NCI-H2107 (cell line): ENCODE measurements at regions not wholly inside any gene's neighbourhood (a gene's known extent, or its start where the extent isn't known, plus 50 kb on each side); places are given as distances from the start of the nearest gene placed in this dataset.
"Not testable (repeated sequence)": the region's sequence is repeated elsewhere in the genome, so short reads cannot be mapped to it uniquely, and the experiment has no call there.

Experiments used
- DNase-seq: peaks from one replicate; lab custom pipeline; 2025; lab: John Stamatoyannopoulos, UW

DNA sequence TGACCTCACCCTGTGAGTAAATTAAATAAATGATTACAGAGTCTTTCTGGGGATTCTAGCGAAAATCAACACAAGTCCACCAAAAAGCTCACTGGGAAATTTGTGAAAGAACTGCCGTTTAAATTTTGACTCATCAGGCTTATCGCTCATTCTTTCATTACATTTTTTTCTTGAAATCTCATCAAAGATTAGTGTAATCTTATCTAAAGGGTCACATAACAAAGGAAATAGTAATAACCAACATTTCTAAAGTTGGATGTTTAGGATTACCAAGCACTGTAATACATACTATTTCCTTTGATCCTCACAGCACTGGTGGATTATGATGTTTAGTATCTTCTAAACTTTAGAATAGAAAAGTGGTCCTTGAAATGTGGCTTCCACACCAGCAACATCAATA lies 111.1 kb upstream of the CBLB start:
- DNase-seq = no peak

DNA sequence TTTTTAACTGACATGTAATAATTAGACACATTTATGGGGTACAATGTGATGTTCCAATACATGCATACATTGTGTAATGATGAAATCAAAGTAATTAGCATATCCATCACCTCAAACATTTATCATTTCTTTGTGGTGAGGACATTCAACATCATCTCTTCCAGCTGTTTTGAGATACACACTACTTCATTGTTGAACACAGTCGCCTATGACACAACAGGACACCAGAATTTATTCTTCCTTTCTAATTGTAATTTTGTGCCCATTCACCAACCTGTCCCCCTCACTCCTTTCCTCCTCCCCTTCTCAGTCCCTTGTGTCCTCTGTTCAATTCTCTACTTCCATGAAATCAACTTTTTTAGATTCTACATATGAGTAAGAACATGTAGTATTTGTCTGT lies 113.4 kb upstream of the CBLB start:
- no peak for DNase-seq

DNA sequence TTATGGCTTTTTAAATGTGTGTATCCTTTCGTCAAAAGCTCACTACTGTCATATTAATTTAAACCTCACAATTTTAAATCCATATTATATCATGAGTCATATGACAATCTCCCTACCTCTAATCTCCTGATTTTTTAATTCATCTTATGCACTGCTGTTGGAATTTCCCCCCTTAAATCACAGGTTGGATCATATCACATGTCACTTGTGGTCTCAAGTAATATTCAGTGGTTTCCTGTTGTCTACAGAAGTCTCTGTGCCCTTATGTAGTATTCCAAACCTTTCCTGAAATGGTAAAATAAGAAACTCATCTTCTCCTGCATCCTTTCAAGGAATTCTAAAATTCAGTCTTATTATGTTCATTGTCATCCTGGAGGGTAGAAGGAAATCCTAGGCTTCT lies 116.0 kb upstream of the CBLB start:
- DNase-seq = no peak

DNA sequence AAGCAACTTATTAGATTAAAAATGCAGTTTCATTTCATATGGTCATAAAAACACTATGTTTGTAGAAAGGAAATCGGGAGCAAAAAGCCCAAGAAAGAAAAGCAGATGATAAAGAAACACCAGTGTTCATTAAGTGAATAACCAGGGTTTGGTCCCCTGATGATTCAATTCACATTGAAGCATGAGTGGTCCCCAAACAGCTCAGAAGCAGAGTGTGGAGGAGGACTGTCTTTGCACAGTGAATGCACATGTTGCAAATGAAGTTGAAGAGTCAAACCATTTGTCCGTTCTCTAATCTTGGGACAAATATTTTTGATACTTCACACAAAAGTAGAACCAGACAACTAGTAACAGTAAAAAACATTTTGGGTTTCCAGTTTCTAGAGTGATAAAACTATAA lies 117.5 kb upstream of the CBLB start:
- DNase-seq = not testable (repeated sequence)

DNA sequence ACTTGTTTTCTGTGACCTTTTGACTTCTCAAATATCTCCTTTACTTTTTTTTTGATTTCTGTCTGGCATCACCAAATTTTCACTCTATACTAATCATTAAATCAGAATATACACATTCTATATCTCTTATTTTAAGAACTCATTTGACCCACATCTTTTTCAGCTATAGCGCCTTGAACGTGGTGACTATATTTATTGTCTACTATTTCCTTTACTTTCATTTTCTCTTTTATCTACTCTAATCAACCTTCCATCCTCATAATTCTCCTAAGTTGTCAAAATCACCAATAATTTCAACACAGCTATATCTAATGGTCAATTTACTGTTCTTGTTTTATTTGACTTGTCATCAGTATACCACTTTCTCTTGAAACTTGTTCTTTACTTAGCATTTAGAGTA lies 119.0 kb upstream of the CBLB start:
- DNase-seq = no peak

- no peak for DNase-seq
These were observed 119.9 kb upstream of the CBLB start for GRCh38 chr3:105988540-105989212.

DNA sequence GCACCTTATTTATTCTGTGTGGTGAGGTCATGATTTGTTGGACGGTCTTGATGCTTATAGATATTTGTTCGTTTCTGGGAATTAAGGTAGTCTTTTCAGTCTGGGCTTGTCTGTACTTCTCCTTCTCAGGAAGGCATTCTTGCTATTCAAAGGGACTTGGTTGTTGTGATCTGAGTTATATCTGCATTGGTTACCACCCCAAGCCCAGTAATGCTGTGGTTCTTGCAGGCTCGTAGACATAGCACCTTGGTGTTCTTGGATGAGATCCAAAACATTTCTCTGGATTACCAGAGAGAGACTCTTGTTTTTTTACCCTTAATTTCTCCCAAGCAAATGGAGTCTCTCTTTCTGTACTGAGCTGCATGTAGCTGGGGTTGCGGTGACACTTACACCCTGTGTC lies 128.0 kb upstream of the CBLB start:
- DNase-seq = no peak

DNA sequence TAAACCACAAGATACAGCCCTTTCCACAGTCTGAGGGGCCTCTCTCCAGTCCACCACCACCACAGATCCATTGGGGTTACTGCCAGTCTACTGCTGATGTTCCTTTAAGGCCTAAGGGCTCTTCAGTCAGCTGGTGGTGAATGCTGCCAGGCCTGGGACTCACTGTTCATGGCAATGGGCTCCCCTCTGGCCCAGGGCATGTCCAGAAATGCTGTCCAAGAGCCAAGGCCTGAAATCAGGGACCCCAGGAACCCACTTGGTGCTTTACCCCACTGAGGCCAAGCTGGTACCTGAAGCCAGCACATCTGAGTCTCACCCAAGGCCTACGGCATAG lies 128.6 kb upstream of the CBLB start:
- no peak for DNase-seq

DNA sequence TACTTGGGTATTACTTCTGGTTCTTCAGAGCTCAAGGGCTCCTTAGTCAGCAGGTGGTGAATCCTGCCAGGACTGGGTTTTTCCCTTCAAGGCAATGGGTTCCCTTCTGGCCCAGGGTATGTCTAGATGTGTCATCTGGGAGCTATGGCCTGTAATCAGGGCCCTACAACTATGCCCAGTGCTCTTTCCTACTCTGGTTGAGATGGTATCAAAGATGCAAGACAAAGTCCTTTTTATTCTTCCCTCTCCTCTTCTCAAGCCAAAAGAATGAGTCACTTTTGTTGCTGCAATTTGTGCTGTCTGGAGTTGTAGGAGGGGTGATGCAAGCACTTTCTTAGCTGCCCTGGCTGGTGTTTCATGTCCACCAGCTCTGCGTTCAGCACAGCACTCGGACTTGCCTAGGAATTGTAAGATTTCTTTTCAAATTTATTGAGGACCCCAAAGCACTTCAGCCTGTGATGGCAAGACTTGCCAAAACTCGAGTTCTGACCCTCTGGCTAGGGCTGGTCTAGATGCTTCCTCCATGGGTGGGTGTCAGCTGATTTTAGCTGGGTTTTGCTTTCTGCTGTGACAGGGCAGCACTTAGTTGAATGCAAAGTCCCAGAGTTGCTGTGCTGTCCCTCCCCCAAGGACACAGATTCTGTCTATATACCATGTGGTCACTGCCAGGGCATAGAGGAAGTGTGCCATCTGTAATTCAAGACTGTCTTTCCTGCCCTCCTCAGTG lies 129.2 kb upstream of the CBLB start:
- DNase-seq = no peak

DNA sequence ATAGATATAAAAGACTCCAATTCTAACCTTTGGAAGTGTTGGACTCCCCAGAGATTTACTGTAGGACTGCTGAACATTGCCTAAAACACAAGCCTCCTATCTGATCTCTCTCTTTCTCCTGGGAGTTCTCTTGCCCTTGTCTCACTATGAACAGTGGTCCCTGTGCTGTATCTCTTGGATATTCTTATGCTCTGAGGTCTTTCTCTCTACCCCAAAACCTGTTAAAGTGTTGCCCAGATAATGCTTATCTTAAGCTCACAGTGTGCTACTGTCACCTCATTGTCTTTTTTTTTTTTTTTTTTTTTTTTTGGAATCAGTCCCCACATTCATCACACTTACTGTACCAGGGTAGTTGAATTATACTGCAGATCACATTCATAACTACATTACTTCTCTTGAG lies 131.0 kb upstream of the CBLB start:
- no peak for DNase-seq

GRCh38 chr3:106001923-106002322 lies 133.1 kb upstream of the CBLB start:
- DNase-seq = no peak

- DNase-seq = no peak
These were observed 135.4 kb upstream of the CBLB start for GRCh38 chr3:106004137-106004681.

- DNase-seq = no peak
These were observed 136.0 kb upstream of the CBLB start for GRCh38 chr3:106004826-106005225.

DNA sequence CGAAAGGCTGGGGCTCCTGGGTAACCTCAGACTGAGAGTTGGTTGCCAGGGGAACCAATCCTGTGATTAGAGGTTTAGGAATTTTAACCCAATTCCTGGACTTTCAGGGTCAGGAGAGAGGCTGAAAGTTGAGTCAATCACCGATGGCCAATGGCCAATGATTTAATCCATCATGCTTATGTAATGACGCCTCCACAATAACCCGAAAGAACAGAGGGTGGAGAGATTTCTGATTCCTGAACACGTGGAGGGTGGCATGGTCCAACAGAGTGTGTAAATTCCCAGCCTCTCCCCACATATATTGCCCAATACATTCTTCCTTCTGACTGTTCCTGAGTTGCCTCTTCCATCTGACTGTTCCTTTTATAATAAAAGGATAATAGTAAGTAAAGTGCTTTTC lies 137.2 kb upstream of the CBLB start:
- DNase-seq = no peak

DNA sequence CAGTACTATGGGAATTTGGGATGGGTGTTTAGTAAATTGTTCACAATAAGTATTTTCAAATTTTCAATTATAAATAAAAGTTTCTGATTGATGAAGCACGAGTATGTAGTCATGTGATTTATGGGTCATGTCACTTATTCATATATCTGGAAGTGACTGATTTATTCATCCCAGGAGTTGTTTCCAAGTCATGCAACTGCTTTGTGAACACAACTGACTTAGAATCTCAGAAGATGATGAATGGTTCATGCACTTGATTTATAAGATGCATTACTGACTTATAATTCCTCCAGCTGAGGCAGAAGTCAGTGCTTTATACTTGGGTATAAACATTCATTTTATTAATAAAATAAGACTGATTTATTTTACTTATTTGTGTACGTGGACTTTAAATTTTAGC lies 137.8 kb upstream of the CBLB start:
- DNase-seq = no peak

GRCh38 chr3:106007512-106007911 lies 138.7 kb upstream of the CBLB start:
- no peak for DNase-seq

GRCh38 chr3:106008766-106009165 lies 140.0 kb upstream of the CBLB start:
- no peak for DNase-seq

DNA sequence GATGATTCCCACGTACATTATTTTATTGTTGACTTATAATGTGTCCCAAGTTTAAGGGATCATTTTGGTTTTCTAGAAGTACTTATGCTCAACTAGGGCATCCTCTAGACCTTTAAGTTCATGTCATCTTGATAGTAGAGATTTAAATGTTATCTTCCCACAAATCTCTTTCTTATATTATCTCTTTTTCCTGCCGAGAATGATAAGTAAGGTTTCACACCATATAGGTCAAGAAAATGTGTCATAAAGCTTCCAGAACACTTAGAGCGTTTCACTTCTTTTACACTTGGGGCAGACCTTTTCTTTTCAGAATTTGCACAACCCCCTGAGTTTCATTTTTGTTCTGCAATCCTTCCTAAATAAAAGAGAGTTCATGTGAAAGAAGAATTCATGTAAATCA lies 142.0 kb upstream of the CBLB start:
- DNase-seq = no peak

DNA sequence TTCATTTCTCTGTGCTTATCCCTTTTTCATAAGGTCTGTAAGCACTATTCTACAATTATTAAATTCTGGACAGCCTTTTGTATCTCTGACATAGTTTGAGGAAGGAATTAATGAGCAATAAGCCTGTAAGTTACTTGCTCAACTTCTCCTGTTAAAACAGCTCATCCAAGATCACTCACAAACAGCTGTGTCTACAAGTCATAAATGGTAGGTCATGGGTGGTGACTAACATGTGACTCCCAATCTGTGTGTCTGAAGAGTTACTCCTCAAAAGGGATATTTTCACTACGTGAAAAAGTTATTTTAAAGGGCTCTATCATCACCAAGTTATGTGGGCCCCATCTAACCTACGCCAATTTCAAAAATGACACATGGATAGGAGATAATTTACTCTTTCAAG lies 145.2 kb upstream of the CBLB start:
- DNase-seq = no peak

DNA sequence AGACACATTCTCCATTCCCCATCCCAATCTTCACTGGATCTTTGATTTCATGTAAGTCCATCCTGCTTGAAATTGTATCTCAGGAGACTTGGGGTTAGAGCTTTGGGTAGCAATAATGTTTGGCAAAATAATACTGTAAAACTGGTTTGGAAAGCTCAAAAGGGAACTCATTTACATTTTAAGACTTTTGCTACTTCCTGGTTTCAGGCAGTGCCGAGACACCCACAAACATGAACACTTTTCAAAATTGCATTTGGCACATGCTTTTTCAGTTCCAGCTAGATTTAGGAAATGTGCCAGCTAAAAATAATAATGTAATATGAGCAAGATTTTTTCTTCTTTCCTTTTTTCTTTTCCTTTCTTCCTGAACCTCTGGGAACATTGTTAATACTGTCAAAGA lies 145.7 kb upstream of the CBLB start:
- no peak for DNase-seq

- no peak for DNase-seq
These were observed 146.2 kb upstream of the CBLB start for GRCh38 chr3:106014971-106015370.

GRCh38 chr3:106018102-106018501 lies 149.3 kb upstream of the CBLB start:
- DNase-seq = no peak

GRCh38 chr3:106018929-106019550 lies 150.2 kb upstream of the CBLB start:
- DNase-seq = no peak
